SK-N-SH treated with all-trans-retinoic acid at 6 μM for 48 hours (cell line): ENCODE measurements at regions not wholly inside any gene's neighbourhood (a gene's known extent, or its start where the extent isn't known, plus 50 kb on each side); places are given as distances from the start of the nearest gene placed in this dataset.

Experiments used
- ATAC-seq: fragments of 200-7000 bp; cut with Tn5 transposase; 3 replicates; pipeline ENCODE4 v1.9.1; 2020; ENCODE audit warnings: mild to moderate bottlenecking, moderate library complexity
- ARNTL ChIP-seq: fragments of 450-650 bp; formaldehyde crosslinking; IDR thresholded peaks from 2 replicates; pipeline ENCODE4 v1.5.0; 2020; ENCODE audit warnings: low read depth, mild to moderate bottlenecking, moderate library complexity, borderline replicate concordance
- BACH2 ChIP-seq: fragments of 250-450 bp; sonication (Bioruptor Pico); IDR thresholded peaks from 2 replicates; pipeline ENCODE4 v1.9.0; 2021; ENCODE audit warnings: mild to moderate bottlenecking, borderline replicate concordance
- CREB5 ChIP-seq: fragments of 250-450 bp; sonication (Bioruptor Pico); IDR thresholded peaks from 2 replicates; pipeline ENCODE4 v1.5.1; 2020; ENCODE audit warnings: low read depth, mild to moderate bottlenecking, moderate library complexity
- CSRNP3 ChIP-seq: fragments of 250-450 bp; sonication (Bioruptor Pico); IDR thresholded peaks from 2 replicates; pipeline ENCODE4 v1.5.1; 2021; ENCODE audit warnings: mild to moderate bottlenecking, moderate library complexity
- ESRRG ChIP-seq: fragments of 250-450 bp; sonication (Bioruptor Pico); IDR thresholded peaks from 2 replicates; pipeline ENCODE4 v1.6.1; 2021; ENCODE audit warnings: mild to moderate bottlenecking
- GLIS3 ChIP-seq: fragments of 250-450 bp; sonication (Bioruptor Pico); IDR thresholded peaks from 2 replicates; pipeline ENCODE4 v1.5.0; 2020; ENCODE audit warnings: mild to moderate bottlenecking, moderate library complexity
- ISL1 ChIP-seq: fragments of 250-450 bp; sonication (Bioruptor Pico); IDR thresholded peaks from 2 replicates; pipeline ENCODE4 v2.1.2; 2022; ENCODE audit warnings: mild to moderate bottlenecking, moderate library complexity
- OSR1 ChIP-seq: fragments of 250-450 bp; sonication (Bioruptor Pico); IDR thresholded peaks from 2 replicates; pipeline ENCODE4 v1.8.0; 2022; ENCODE audit warnings: moderate library complexity, mild to moderate bottlenecking, inconsistent platforms
- PATZ1 ChIP-seq: fragments of 250-450 bp; sonication (Bioruptor Pico); IDR thresholded peaks from 2 replicates; pipeline ENCODE4 v1.8.0; 2020; ENCODE audit warnings: mild to moderate bottlenecking, moderate library complexity, borderline replicate concordance
- POU6F1 ChIP-seq: fragments of 250-450 bp; sonication (Bioruptor Pico); IDR thresholded peaks from 2 replicates; pipeline ENCODE4 v1.8.0; 2021; ENCODE audit warnings: low read depth, mild to moderate bottlenecking, moderate library complexity, borderline replicate concordance
- PPARA ChIP-seq: fragments of 250-450 bp; sonication (Bioruptor Pico); IDR thresholded peaks from 2 replicates; pipeline ENCODE4 v1.5.0; 2020; ENCODE audit warnings: mild to moderate bottlenecking, borderline replicate concordance
- RARB ChIP-seq: fragments of 250-450 bp; sonication (Bioruptor Pico); IDR thresholded peaks from 2 replicates; pipeline ENCODE4 v1.8.0; 2021; ENCODE audit warnings: mild to moderate bottlenecking, moderate library complexity
- SNAI2 ChIP-seq: fragments of 250-450 bp; sonication (Bioruptor Pico); IDR thresholded peaks from 2 replicates; pipeline ENCODE4 v1.5.0; 2020; ENCODE audit warnings: mild to moderate bottlenecking, moderate library complexity
- TCF4 ChIP-seq: fragments of 250-450 bp; sonication (Bioruptor Pico); IDR thresholded peaks from 2 replicates; pipeline ENCODE4 v1.8.0; 2021; ENCODE audit warnings: mild to moderate bottlenecking, moderate library complexity, borderline replicate concordance
- TOX ChIP-seq: fragments of 250-450 bp; sonication (Bioruptor Pico); IDR thresholded peaks from 2 replicates; pipeline ENCODE4 v1.8.0; 2021; ENCODE audit warnings: mild to moderate bottlenecking, moderate library complexity, borderline replicate concordance
- TSHZ2 ChIP-seq: fragments of 250-450 bp; sonication (Bioruptor Pico); IDR thresholded peaks from 2 replicates; pipeline ENCODE4 v1.5.0; 2020; ENCODE audit warnings: mild to moderate bottlenecking, moderate library complexity
- ZC3H10 ChIP-seq: fragments of 250-450 bp; sonication (Bioruptor Pico); IDR thresholded peaks from 2 replicates; pipeline ENCODE4 v1.5.1; 2021; ENCODE audit warnings: mild to moderate bottlenecking, moderate library complexity
- ZFP3 ChIP-seq: fragments of 250-450 bp; sonication (Bioruptor Pico); IDR thresholded peaks from 2 replicates; pipeline ENCODE4 v1.5.0; 2020; ENCODE audit warnings: mild to moderate bottlenecking, moderate library complexity
- ZFP30 ChIP-seq: fragments of 450-650 bp; formaldehyde crosslinking; IDR thresholded peaks from 2 replicates; pipeline ENCODE4 v1.5.0; 2022; ENCODE audit warnings: mild to moderate bottlenecking, moderate library complexity
- ZNF70 ChIP-seq: fragments of 450-650 bp; formaldehyde crosslinking; IDR thresholded peaks from 2 replicates; pipeline ENCODE4 v1.5.0; 2020; ENCODE audit warnings: mild to moderate bottlenecking, moderate library complexity

- TF ChIP-seq TSHZ2 (CRISPR knock-in tag): no peak
- TF ChIP-seq ISL1: no peak
- no peak for TF ChIP-seq TCF4 (CRISPR knock-in tag)
- TF ChIP-seq ZNF70: no peak
- no peak for TF ChIP-seq ZFP30 (CRISPR knock-in tag)
- no peak for TF ChIP-seq ZC3H10
- no peak for TF ChIP-seq BACH2
- no peak for TF ChIP-seq ARNTL (CRISPR knock-in tag)
- TF ChIP-seq TOX (CRISPR knock-in tag): no peak
- TF ChIP-seq, all 23 proteins: peak for 0
Measured at GRCh38 chr2:37873229-37873628, 51.9 kb upstream of the RMDN2 start (continued).

GRCh38 chr2:37873749-37874330 is 51.2 kb upstream of the RMDN2 start:
- no peak for ATAC-seq
- no peak for TF ChIP-seq ZFP3 (CRISPR knock-in tag)
- no peak for TF ChIP-seq POU6F1 (CRISPR knock-in tag)
- no peak for TF ChIP-seq TCF4 (CRISPR knock-in tag)
- no peak for TF ChIP-seq CSRNP3 (CRISPR knock-in tag)
- no peak for TF ChIP-seq ZFP30 (CRISPR knock-in tag)
- no peak for TF ChIP-seq PPARA (CRISPR knock-in tag)
- no peak for TF ChIP-seq CREB5 (CRISPR knock-in tag)
- no peak for TF ChIP-seq SNAI2 (CRISPR knock-in tag)
- TF ChIP-seq OSR1: no peak
- TF ChIP-seq GLIS3: no peak
- TF ChIP-seq ESRRG (CRISPR knock-in tag): no peak
- no peak for TF ChIP-seq ARNTL (CRISPR knock-in tag)
- no peak for TF ChIP-seq RARB (CRISPR knock-in tag)
- TF ChIP-seq PATZ1 (CRISPR knock-in tag): no peak
- TF ChIP-seq TSHZ2 (CRISPR knock-in tag): no peak
- TF ChIP-seq, all 23 proteins: peak for 0
